Coronary artery (tissue), 2 donors: ENCODE measurements at regions not wholly inside any gene's neighbourhood (a gene's known extent, or its start where the extent isn't known, plus 50 kb on each side); places are given as distances from the start of the nearest gene placed in this dataset.
"Not testable (repeated sequence)": the region's sequence is repeated elsewhere in the genome, so short reads cannot be mapped to it uniquely, and the experiment has no call there.

Source experiments
- DNase-seq: peaks from one replicate; pipeline ENCODE4 v3.0.0-alpha.2; 2017; ENCODE audit warnings: low spot score
- H3K27ac ChIP-seq, 2 donors: fragments of 200-600 bp; sonication (generic); one replicate each; pipeline ENCODE4 v1.5.1; 2016 to 2019
- H3K4me3 ChIP-seq: fragments of 200-600 bp; sonication (generic); 2 replicates; pipeline ENCODE4 v1.5.1; 2016; ENCODE audit warnings: mild to moderate bottlenecking, moderate library complexity
- CTCF ChIP-seq: fragments of 200-600 bp; sonication (generic); IDR thresholded peaks from one replicate; pipeline ENCODE4 v1.5.1; 2019; ENCODE audit warnings: antibody characterized with exemption

GRCh38 chr1:109846162-109846561 is 64.5 kb upstream of the CSF1 start:
- TF ChIP-seq CTCF: no peak
- DNase-seq: no peak
- Histone ChIP-seq H3K4me3 (no peak overlapping the region), H3K27ac (no peak overlapping the region)

- DNase-seq: no peak
- Histone ChIP-seq H3K27ac (no peak overlapping the region), H3K4me3 (no peak overlapping the region)
- no peak for TF ChIP-seq CTCF
These were observed 65.0 kb upstream of the CSF1 start for GRCh38 chr1:109845658-109846057.

- Histone ChIP-seq H3K4me3 (no peak overlapping the region), H3K27ac (no peak overlapping the region)
- TF ChIP-seq CTCF: no peak
- no peak for DNase-seq
These were observed 66.0 kb upstream of the CSF1 start for GRCh38 chr1:109844609-109845008.

- H3K27ac ChIP-seq: peak overlapping the region in 1 of 2 donors; percentile 36
- DNase-seq: no peak
- no peak for TF ChIP-seq CTCF
- H3K4me3 ChIP-seq: no peak overlapping the region
These were observed 70.5 kb upstream of the CSF1 start for GRCh38 chr1:109840011-109840629.

- DNase-seq, H3K4me3 ChIP-seq, H3K27ac ChIP-seq: not testable (repeated sequence)
These were observed 71.4 kb upstream of the CSF1 start for GRCh38 chr1:109839276-109839675.

- no peak overlapping the region for H3K27ac ChIP-seq
- no peak for DNase-seq
- no peak for TF ChIP-seq CTCF
These were observed 71.8 kb upstream of the CSF1 start for GRCh38 chr1:109838838-109839240.

GRCh38 chr1:109837852-109838570 is 72.6 kb upstream of the CSF1 start:
- Histone ChIP-seq H3K27ac (no peak overlapping the region), H3K4me3 (no peak overlapping the region)
- no peak for TF ChIP-seq CTCF
- no peak for DNase-seq

More at GRCh38 chr1:109838838-109839240, 71.8 kb upstream of the CSF1 start:
- no peak overlapping the region for H3K4me3 ChIP-seq

GRCh38 chr1:109835645-109836044 is 71.9 kb upstream of the EPS8L3 start:
- DNase-seq, H3K4me3 ChIP-seq, H3K27ac ChIP-seq: not testable (repeated sequence)
